ENCODE measurements at regions not wholly inside any gene's neighbourhood (a gene's known extent, or its start where the extent isn't known, plus 50 kb on each side); places are given as distances from the start of the nearest gene placed in this dataset.

- TF ChIP-seq CEBPB (IDR thresholded peaks at IDR 0.05; ENCODE audit: low read depth) = no peak
- TF ChIP-seq YY1 (IDR thresholded peaks at IDR 0.05; ENCODE audit: extremely low read depth, insufficient replicate concordance, low read depth, low read length) = no peak
- TF ChIP-seq, protein P1, sequence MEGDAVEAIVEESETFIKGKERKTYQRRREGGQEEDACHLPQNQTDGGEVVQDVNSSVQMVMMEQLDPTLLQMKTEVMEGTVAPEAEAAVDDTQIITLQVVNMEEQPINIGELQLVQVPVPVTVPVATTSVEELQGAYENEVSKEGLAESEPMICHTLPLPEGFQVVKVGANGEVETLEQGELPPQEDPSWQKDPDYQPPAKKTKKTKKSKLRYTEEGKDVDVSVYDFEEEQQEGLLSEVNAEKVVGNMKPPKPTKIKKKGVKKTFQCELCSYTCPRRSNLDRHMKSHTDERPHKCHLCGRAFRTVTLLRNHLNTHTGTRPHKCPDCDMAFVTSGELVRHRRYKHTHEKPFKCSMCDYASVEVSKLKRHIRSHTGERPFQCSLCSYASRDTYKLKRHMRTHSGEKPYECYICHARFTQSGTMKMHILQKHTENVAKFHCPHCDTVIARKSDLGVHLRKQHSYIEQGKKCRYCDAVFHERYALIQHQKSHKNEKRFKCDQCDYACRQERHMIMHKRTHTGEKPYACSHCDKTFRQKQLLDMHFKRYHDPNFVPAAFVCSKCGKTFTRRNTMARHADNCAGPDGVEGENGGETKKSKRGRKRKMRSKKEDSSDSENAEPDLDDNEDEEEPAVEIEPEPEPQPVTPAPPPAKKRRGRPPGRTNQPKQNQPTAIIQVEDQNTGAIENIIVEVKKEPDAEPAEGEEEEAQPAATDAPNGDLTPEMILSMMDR (IDR thresholded peaks at IDR 0.05 in 2 of 3, conservative IDR thresholded peaks at IDR 0.05 in 1 of 3; ENCODE audit: borderline replicate concordance in 1 of 3, insufficient read depth in 1 of 3, low read depth in 2 of 3, low read length in 2 of 3) = no peak
- TF ChIP-seq EZH2 (IDR thresholded peaks at IDR 0.05) = no peak
- no peak for TF ChIP-seq ELF1 (IDR thresholded peaks at IDR 0.05; ENCODE audit: borderline replicate concordance, low read depth)
- no peak for TF ChIP-seq RAD21 (IDR thresholded peaks at IDR 0.05; ENCODE audit: low read depth)
- no peak for TF ChIP-seq SRF (IDR thresholded peaks at IDR 0.05; ENCODE audit: low read depth)
- TF ChIP-seq POLR2A (IDR thresholded peaks at IDR 0.05; ENCODE audit: borderline replicate concordance, extremely low read depth, insufficient read depth, insufficient read length) = no peak
These were observed 55.3 kb upstream of the SOX4 start for GRCh38 chr6:21538186-21538798.

Measured in HCT116 (cell line).